Coronary artery (tissue), 2 donors: ENCODE measurements at regions not wholly inside any gene's neighbourhood (a gene's known extent, or its start where the extent isn't known, plus 50 kb on each side); places are given as distances from the start of the nearest gene placed in this dataset.

ENCODE experiments used
- DNase-seq: peaks from one replicate; pipeline ENCODE4 v3.0.0-alpha.2; 2017; ENCODE audit warnings: low spot score
- H3K27ac ChIP-seq, 2 donors: fragments of 200-600 bp; sonication (generic); one replicate each; pipeline ENCODE4 v1.5.1; 2016 to 2019
- H3K4me3 ChIP-seq: fragments of 200-600 bp; sonication (generic); 2 replicates; pipeline ENCODE4 v1.5.1; 2016; ENCODE audit warnings: mild to moderate bottlenecking, moderate library complexity
- TF ChIP-seq, protein P1 (sequence below): fragments of 200-600 bp; sonication (generic); IDR thresholded peaks from one replicate; pipeline ENCODE4 v1.5.1; 2019; ENCODE audit warnings: antibody characterized with exemption

DNA sequence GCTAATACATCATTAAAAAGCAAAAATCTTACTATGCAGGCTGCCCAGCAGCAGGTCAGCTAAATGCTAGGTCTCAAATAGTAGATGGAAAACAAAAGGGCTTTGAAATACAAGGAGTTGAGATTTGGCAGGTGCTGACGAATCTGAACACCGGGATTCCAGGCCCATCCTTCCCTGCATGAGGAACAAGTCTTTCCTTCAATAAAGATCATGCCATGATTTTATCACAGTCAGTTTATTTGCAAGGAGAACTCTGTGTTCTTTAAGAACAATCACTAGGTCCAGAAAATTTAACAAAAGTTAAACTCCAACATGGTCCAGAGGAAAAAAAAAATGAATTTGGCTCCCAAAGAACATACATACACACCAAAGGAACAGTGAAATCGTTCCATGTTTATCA, 551.4 kb downstream of the SLITRK6 start:
- no peak overlapping the region for H3K27ac ChIP-seq
- no peak for DNase-seq
- no peak overlapping the region for H3K4me3 ChIP-seq
- TF ChIP-seq, protein P1, sequence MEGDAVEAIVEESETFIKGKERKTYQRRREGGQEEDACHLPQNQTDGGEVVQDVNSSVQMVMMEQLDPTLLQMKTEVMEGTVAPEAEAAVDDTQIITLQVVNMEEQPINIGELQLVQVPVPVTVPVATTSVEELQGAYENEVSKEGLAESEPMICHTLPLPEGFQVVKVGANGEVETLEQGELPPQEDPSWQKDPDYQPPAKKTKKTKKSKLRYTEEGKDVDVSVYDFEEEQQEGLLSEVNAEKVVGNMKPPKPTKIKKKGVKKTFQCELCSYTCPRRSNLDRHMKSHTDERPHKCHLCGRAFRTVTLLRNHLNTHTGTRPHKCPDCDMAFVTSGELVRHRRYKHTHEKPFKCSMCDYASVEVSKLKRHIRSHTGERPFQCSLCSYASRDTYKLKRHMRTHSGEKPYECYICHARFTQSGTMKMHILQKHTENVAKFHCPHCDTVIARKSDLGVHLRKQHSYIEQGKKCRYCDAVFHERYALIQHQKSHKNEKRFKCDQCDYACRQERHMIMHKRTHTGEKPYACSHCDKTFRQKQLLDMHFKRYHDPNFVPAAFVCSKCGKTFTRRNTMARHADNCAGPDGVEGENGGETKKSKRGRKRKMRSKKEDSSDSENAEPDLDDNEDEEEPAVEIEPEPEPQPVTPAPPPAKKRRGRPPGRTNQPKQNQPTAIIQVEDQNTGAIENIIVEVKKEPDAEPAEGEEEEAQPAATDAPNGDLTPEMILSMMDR = no peak

DNA sequence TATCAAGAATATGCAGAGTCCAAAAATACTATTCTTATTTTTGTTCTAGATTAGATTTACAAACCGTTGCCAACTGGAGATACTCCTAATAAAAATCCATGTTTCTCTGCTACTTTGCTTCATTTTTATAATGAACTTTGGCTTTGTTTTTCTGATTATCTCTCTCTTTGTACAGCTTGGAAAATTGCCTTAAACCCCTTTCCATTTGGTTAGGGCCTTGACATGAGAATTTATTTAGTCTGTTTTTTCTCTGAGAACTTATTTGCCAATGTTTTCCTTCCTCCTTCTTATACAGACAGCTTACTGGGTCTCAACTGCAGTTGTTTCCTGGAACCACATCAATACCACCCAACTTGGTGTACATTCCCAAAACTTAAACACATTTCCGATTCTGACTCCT, 555.4 kb downstream of the SLITRK6 start:
- DNase-seq = no peak
- Histone ChIP-seq H3K27ac (no peak overlapping the region), H3K4me3 (no peak overlapping the region)
- TF ChIP-seq, protein P1 = no peak

DNA sequence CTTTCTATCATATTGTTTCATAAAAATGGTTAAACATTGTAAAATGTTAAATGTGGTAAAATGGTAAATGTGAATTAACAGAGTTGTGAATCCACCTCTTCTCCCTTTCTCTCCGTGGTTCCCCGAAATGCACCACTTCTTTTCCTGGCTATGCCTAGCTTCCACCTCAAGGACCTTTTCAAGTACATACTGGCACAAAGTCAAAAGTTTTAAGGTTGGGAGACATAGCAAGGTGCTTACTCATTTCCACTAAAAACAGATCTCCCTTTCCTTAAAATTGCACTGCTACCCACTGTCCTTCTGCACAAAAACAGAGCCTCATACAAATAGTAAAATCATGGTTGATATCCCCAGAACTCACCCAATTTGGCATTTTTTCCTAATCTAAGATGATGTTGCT, 558.2 kb downstream of the SLITRK6 start:
- DNase-seq = no peak
- Histone ChIP-seq H3K4me3 (no peak overlapping the region), H3K27ac (no peak overlapping the region)
- TF ChIP-seq, protein P1 = no peak

DNA sequence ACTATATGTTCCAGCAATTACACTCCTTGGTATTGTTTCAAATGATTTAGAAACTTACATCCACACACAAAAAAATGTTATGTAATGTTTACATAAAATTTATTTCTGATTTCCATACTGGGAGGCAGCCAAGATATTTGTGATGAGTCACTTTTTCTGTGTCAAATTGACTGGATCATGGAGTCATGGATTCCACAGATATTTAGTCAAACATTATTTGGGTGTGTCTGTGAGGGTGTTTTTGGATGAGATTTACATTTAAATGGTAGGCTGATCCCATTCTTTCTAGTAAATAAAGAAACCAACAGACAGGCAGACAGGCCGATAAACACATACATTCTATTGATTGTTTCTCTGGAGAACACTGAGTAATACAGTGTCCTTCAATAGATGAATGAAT, 562.8 kb downstream of the SLITRK6 start:
- no peak for DNase-seq
- TF ChIP-seq, protein P1 = no peak
- H3K27ac ChIP-seq = no peak overlapping the region
- no peak overlapping the region for H3K4me3 ChIP-seq

DNA sequence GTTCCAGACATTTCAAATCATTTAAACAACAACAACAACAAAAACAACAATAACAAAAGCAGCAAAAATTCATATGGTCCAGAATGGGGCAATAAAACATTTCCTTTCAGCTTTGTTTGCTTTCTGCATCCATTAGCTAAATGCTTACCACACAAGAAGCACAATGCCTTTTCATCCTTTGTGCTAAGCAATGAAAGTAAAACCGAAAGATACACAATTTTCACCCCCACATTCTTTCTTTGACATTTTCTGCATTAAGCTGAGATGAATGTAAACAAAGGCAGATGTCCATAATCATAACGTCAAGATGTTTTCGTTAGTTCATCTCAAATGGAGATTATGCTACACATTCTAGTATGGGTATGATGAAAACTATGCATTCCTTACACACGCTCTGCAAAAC, 568.5 kb downstream of the SLITRK6 start:
- Histone ChIP-seq H3K27ac (no peak overlapping the region), H3K4me3 (no peak overlapping the region)
- DNase-seq = no peak
- TF ChIP-seq, protein P1 = no peak

DNA sequence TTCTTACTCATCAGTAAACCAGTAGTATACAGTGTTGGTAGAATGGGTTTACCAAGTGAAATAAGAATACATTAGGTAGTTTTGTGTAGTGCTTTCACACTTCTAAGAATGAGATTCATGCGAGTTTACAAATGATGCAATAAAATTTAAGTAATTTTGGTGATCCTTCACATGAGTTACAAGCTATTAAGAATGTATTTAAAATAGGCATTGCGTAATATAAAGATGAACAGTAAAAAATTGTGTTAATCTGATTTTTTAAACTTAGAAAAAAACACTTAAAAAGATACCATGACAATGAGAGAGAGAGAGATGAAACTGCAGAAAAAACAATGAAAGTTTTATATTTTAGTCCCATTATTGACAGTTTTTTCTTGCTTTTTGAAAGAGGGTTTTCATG, 570.5 kb downstream of the SLITRK6 start:
- TF ChIP-seq, protein P1 = no peak
- H3K27ac ChIP-seq = no peak overlapping the region
- no peak overlapping the region for H3K4me3 ChIP-seq
- DNase-seq = no peak

DNA sequence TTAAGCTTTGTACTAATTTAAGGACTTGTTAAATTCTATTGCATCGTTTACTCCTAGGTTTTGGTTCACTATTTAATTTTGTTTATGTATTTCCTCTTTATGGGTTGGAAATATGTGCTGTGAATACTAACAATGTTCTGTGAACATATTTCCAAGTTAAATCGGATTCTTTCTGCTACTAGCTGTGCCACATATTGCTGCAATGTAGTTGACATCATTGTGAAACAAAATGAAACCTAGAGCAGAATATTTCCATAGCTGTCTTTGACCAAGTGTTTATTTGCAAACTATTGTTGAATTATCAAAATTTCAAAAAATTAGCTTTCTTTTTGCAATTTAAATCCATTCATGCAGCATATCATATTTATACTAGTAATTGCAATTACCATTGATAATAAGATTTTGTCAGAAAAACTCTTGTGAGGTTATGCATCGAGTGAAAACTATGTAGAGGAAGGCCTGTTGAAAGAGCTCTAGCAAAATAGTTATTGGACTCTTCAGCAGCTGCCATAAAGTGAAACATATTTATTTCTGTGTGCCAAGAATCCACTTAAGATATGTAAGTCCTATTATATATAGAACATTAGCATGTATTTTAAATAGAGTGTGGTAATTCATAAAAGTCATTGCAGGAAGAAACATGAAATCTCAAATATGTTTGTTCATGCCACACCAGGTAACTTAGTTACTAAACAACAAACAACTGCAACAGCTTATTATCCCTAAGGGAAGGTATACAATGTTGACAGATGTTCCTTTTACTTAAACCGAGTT, 575.1 kb downstream of the SLITRK6 start:
- DNase-seq = no peak
- H3K4me3 ChIP-seq = no peak overlapping the region
- TF ChIP-seq, protein P1 = no peak
- no peak overlapping the region for H3K27ac ChIP-seq
